Activated CD4-positive, alpha-beta T cell treated with anti-CD3 and anti-CD28 coated beads for 36 hours (primary cell): ENCODE measurements at regions not wholly inside any gene's neighbourhood (a gene's known extent, or its start where the extent isn't known, plus 50 kb on each side); places are given as distances from the start of the nearest gene placed in this dataset.

ENCODE experiments used
- ATAC-seq: fragments of 200-7000 bp; cut with Tn5 transposase; one replicate; pipeline ENCODE4 v1.10.0; 2021; ENCODE audit warnings: mild to moderate bottlenecking, moderate library complexity
- CTCF ChIA-PET: fragments of 350-600 bp; sonication (Branson Sonifier 250); formaldehyde crosslinking; loops from one replicate; lab custom pipeline; 2021; ENCODE audit warnings: antibody characterized with exemption; lab: Charles Lee
- POLR2A ChIA-PET: fragments of 350-600 bp; sonication (Branson Sonifier 250); formaldehyde crosslinking; loops from one replicate; lab custom pipeline; 2021; ENCODE audit warnings: antibody characterized with exemption, inconsistent platforms; lab: Charles Lee
- DNase-seq: peaks from one replicate; pipeline ENCODE4 v3.0.0-alpha.2; 2020
- H3K27ac Mint-ChIP-seq: one replicate; pipeline ENCODE4 v1.8.0; 2021; ENCODE audit warnings: mixed read lengths
- H3K27me3 Mint-ChIP-seq: one replicate; pipeline ENCODE4 v1.8.0; 2021; ENCODE audit warnings: mixed read lengths
- H3K36me3 Mint-ChIP-seq: one replicate; pipeline ENCODE4 v1.8.0; 2021; ENCODE audit warnings: low read depth, mixed read lengths
- H3K4me1 Mint-ChIP-seq: one replicate; pipeline ENCODE4 v1.8.0; 2021; ENCODE audit warnings: mixed read lengths
- H3K4me3 Mint-ChIP-seq: one replicate; pipeline ENCODE4 v1.8.0; 2021; ENCODE audit warnings: mild to moderate bottlenecking, moderate library complexity, mixed read lengths
- H3K9me3 Mint-ChIP-seq: one replicate; pipeline ENCODE4 v1.8.0; 2021; ENCODE audit warnings: low read depth, mixed read lengths
- intact Hi-C, 2 experiments: fragments of 100-400 bp; cut with DNase I in 1 of 2; cut with micrococcal nuclease in 1 of 2; formaldehyde crosslinking; loops; one replicate each; pipeline versions ENCODE4 v1.14.2 to v1.15.1; 2022 to 2024; cut with DNase I, micrococcal nuclease

DNA sequence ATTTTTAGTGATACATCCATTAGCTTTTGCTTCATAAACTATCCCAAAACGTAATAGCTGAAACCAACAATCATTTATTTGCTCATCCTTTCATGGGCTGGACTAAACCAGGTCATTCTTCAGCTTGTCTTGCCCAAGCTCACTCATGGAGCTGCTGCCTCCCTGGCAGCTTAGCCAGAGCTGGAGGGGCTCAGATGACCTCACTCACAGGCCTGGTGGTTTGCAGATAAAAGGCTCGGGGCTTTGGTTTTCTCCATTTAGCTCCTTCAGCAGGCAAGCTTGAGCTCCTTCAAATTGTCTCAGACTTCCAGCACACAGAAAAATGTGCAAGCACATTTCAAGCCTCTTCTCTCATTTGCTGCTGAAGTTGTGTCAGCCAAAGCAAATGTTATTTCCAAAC is 139.1 kb downstream of the BTBD3 start:
- ChIA-PET POLR2A (no interaction called here), CTCF (no interaction called here)
- no peaks in the 10 kb centered on the region for H3K27me3 Mint-ChIP-seq
- H3K27ac Mint-ChIP-seq = no peak overlapping the region
- peaks cover 4% of the 10 kb centered on the region for H3K4me1 Mint-ChIP-seq
- H3K4me3 Mint-ChIP-seq = no peak overlapping the region
- no peak for ATAC-seq
- no peaks in the 10 kb centered on the region for H3K36me3 Mint-ChIP-seq
- intact Hi-C loops = no loop called here
- no peak for DNase-seq
- no peaks in the 10 kb centered on the region for H3K9me3 Mint-ChIP-seq

- no peak overlapping the region for H3K27ac Mint-ChIP-seq
- H3K4me1 Mint-ChIP-seq = peaks cover 4% of the 10 kb centered on the region
- ChIA-PET POLR2A (no interaction called here), CTCF (no interaction called here)
- intact Hi-C loops = no loop called here
- ATAC-seq (no peak), DNase-seq (no peak)
- H3K4me3 Mint-ChIP-seq = no peak overlapping the region
- H3K27me3 Mint-ChIP-seq = no peaks in the 10 kb centered on the region
- H3K36me3 Mint-ChIP-seq = no peaks in the 10 kb centered on the region
- H3K9me3 Mint-ChIP-seq = no peaks in the 10 kb centered on the region
These were observed 140.1 kb downstream of the BTBD3 start for GRCh38 chr20:12057778-12058177.

GRCh38 chr20:12058216-12058615 is 140.5 kb downstream of the BTBD3 start:
- Mint-ChIP-seq H3K9me3 (no peaks in the 10 kb centered on the region), H3K36me3 (no peaks in the 10 kb centered on the region), H3K27ac (no peak overlapping the region), H3K4me1 (peaks cover 4% of the 10 kb centered on the region), H3K4me3 (no peak overlapping the region), H3K27me3 (no peaks in the 10 kb centered on the region)
- ATAC-seq (no peak), DNase-seq (no peak)
- CTCF ChIA-PET = no interaction called here
- POLR2A ChIA-PET = no interaction called here
- intact Hi-C loops = no loop called here

DNA sequence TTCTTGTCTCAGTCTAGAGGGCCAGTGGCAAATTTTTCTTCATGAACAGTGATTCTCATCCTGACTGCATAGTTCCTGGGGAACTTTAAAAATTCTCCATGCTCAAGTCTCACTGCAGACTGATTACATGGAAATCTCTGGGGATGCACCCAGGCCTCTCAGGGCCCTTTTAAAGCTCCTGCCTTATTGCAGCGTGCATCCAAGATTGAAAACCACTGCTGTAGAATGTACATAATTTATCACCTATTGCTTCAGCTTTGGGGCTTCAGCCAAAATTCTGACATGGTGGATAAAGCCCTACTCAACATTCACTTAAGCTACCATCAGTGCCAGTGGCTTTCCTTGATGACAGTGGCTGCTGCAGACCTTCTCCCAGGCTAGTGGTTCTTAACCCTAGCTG is 143.8 kb downstream of the BTBD3 start:
- intact Hi-C loops = no loop called here
- no peaks in the 10 kb centered on the region for H3K9me3 Mint-ChIP-seq
- H3K4me1 Mint-ChIP-seq = no peaks in the 10 kb centered on the region
- H3K27ac Mint-ChIP-seq = no peak overlapping the region
- ChIA-PET POLR2A (no interaction called here), CTCF (no interaction called here)
- no peaks in the 10 kb centered on the region for H3K27me3 Mint-ChIP-seq
- no peaks in the 10 kb centered on the region for H3K36me3 Mint-ChIP-seq
- ATAC-seq (no peak), DNase-seq (no peak)
- no peak overlapping the region for H3K4me3 Mint-ChIP-seq

DNA sequence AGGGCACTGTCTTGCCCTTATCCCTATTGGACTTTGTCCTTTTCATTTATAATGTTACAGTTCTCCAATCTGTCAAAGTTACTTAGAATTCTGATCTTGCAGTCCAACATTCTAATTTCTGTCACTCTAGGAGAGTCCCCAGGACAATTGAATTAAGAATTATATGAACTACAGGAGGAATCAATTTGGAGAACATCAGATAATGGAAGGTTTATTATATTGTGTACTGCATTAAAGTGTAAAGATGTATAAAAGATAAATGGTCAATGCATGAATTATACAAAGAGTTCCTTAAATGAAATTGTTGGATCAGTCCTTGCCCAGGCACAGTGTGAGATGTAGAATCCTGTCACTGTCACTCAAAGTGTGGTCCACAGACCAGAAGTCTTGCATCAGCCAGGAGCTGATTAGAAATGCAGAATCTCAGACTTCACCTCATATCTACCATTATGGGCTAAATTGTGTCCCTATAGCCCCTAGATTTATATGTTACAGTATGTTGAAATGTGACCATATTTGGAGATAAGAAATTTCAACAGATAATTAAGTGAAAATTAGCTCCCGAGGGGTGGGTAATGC is 145.5 kb downstream of the BTBD3 start:
- H3K4me1 Mint-ChIP-seq = no peaks in the 10 kb centered on the region
- no peak overlapping the region for H3K4me3 Mint-ChIP-seq
- ATAC-seq (no peak), DNase-seq (no peak)
- ChIA-PET POLR2A (no interaction called here), CTCF (no interaction called here)
- H3K36me3 Mint-ChIP-seq = no peaks in the 10 kb centered on the region
- intact Hi-C loops = no loop called here
- H3K27ac Mint-ChIP-seq = no peak overlapping the region
- H3K9me3 Mint-ChIP-seq = no peaks in the 10 kb centered on the region
- no peaks in the 10 kb centered on the region for H3K27me3 Mint-ChIP-seq

- H3K27me3 Mint-ChIP-seq = no peaks in the 10 kb centered on the region
- CTCF ChIA-PET = no interaction called here
- no peaks in the 10 kb centered on the region for H3K4me1 Mint-ChIP-seq
- H3K9me3 Mint-ChIP-seq = no peaks in the 10 kb centered on the region
- no peak overlapping the region for H3K4me3 Mint-ChIP-seq
- DNase-seq = no peak
- no peaks in the 10 kb centered on the region for H3K36me3 Mint-ChIP-seq
- intact Hi-C loops = no loop called here
- POLR2A ChIA-PET = no interaction called here
- no peak overlapping the region for H3K27ac Mint-ChIP-seq
- no peak for ATAC-seq
These were observed 146.8 kb downstream of the BTBD3 start for GRCh38 chr20:12064540-12064939.

- ChIA-PET CTCF (no interaction called here), POLR2A (no interaction called here)
- Mint-ChIP-seq H3K27ac (no peak overlapping the region), H3K36me3 (no peaks in the 10 kb centered on the region), H3K27me3 (no peaks in the 10 kb centered on the region), H3K9me3 (no peaks in the 10 kb centered on the region), H3K4me3 (no peak overlapping the region), H3K4me1 (no peaks in the 10 kb centered on the region)
- intact Hi-C loops = no loop called here
- DNase-seq (no peak), ATAC-seq (no peak)
These were observed 150.0 kb downstream of the BTBD3 start for GRCh38 chr20:12067686-12068085.

- CTCF ChIA-PET = no interaction called here
- H3K27me3 Mint-ChIP-seq = no peaks in the 10 kb centered on the region
- no peak for ATAC-seq
- no peaks in the 10 kb centered on the region for H3K4me1 Mint-ChIP-seq
- no peaks in the 10 kb centered on the region for H3K9me3 Mint-ChIP-seq
- no peaks in the 10 kb centered on the region for H3K36me3 Mint-ChIP-seq
- no peak for DNase-seq
- H3K27ac Mint-ChIP-seq = no peak overlapping the region
- POLR2A ChIA-PET = no interaction called here
- intact Hi-C loops = no loop called here
- no peak overlapping the region for H3K4me3 Mint-ChIP-seq
These were observed 150.4 kb downstream of the BTBD3 start for GRCh38 chr20:12068121-12068520.

DNA sequence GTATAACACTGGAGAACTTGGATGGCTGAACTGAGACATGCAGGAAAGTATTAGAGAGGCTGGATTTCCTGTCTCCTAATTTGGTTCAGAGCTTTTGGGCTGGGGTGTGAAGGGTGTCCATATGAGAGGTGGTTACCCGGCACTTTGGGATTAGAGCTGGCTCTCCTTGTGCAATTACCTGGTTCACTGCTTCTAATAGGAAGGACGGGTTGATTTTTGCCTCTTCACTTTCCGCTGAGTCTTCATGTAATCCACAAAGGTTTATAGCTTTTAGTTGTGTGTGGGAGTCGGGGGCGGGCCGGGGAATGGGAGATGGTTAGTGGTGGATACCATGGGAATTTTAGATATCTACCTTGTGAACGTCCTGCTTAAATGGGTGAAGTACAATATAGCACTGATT is 151.5 kb downstream of the BTBD3 start:
- Mint-ChIP-seq H3K27me3 (no peaks in the 10 kb centered on the region), H3K4me1 (no peaks in the 10 kb centered on the region), H3K9me3 (no peaks in the 10 kb centered on the region), H3K4me3 (no peak overlapping the region), H3K27ac (no peak overlapping the region), H3K36me3 (no peaks in the 10 kb centered on the region)
- ChIA-PET POLR2A (no interaction called here), CTCF (no interaction called here)
- DNase-seq (no peak), ATAC-seq (no peak)
- intact Hi-C loops = no loop called here

DNA sequence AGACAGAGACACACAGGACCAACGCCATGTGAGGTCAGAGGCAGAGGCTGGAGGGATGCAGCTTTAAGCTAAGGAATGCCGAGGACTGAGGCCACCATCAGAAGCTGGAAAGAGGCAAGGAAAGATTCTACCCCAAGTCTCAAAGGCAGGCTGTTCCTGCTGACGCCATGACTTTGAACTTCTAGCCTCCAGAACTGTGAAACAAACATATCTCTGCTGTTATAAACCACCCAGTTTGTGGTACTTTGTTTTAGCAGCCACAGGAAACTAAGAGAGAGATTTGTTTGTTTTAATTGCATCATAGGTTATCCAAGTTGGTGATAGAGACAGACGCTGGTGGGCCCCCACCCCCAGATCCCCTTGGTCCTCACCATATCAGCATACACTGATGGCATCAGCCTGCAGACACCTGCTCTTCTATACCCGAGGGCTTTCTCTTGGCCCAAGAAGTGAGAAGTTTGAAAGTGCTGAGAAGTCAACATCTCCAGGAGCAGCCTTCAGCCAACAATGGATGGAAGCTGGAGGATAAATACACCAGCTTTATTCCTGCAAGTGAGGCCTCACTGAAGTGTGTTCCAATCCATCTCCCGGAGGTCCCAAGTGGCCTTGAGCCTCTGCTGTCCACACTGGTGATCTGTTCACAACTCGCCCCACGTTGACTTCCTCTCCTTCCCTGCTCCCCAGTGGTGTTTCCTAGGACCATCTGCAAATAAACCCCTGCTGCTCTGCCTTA is 154.7 kb downstream of the BTBD3 start:
- H3K4me1 Mint-ChIP-seq = no peaks in the 10 kb centered on the region
- intact Hi-C loops = no loop called here
- no peaks in the 10 kb centered on the region for H3K9me3 Mint-ChIP-seq
- DNase-seq (no peak), ATAC-seq (no peak)
- no peaks in the 10 kb centered on the region for H3K27me3 Mint-ChIP-seq
- no peak overlapping the region for H3K4me3 Mint-ChIP-seq
- ChIA-PET CTCF (no interaction called here), POLR2A (no interaction called here)
- no peak overlapping the region for H3K27ac Mint-ChIP-seq
- no peaks in the 10 kb centered on the region for H3K36me3 Mint-ChIP-seq

DNA sequence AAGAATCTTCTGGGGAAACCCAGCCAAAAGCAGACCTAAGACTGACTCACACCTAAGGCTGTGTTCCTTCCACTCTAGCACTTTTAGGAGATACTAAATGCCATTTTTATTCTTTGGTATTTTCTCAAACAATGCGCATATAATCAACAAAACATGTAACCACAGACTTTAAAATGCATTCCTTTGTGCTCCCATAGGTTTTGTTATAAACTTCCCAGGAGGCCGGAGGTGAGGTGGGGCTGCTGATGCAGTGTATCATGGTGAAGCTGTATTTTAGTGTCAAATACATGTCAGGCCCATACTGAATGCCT is 155.2 kb downstream of the BTBD3 start:
- Mint-ChIP-seq H3K36me3 (no peaks in the 10 kb centered on the region), H3K4me3 (no peak overlapping the region), H3K4me1 (no peaks in the 10 kb centered on the region), H3K27me3 (no peaks in the 10 kb centered on the region), H3K27ac (no peak overlapping the region), H3K9me3 (no peaks in the 10 kb centered on the region)
- DNase-seq (no peak), ATAC-seq (no peak)
- CTCF ChIA-PET = no interaction called here
- POLR2A ChIA-PET = no interaction called here
- intact Hi-C loops = no loop called here

- Mint-ChIP-seq H3K27ac (no peak overlapping the region), H3K4me1 (no peaks in the 10 kb centered on the region), H3K27me3 (no peaks in the 10 kb centered on the region), H3K36me3 (no peaks in the 10 kb centered on the region), H3K9me3 (no peaks in the 10 kb centered on the region), H3K4me3 (no peak overlapping the region)
- CTCF ChIA-PET = no interaction called here
- ATAC-seq = no peak
- POLR2A ChIA-PET = no interaction called here
- intact Hi-C loops = no loop called here
- DNase-seq = no peak
These were observed 156.5 kb downstream of the BTBD3 start for GRCh38 chr20:12074111-12074655.
